ENCODE measurements at regions not wholly inside any gene's neighbourhood (a gene's known extent, or its start where the extent isn't known, plus 50 kb on each side); places are given as distances from the start of the nearest gene placed in this dataset.

DNA sequence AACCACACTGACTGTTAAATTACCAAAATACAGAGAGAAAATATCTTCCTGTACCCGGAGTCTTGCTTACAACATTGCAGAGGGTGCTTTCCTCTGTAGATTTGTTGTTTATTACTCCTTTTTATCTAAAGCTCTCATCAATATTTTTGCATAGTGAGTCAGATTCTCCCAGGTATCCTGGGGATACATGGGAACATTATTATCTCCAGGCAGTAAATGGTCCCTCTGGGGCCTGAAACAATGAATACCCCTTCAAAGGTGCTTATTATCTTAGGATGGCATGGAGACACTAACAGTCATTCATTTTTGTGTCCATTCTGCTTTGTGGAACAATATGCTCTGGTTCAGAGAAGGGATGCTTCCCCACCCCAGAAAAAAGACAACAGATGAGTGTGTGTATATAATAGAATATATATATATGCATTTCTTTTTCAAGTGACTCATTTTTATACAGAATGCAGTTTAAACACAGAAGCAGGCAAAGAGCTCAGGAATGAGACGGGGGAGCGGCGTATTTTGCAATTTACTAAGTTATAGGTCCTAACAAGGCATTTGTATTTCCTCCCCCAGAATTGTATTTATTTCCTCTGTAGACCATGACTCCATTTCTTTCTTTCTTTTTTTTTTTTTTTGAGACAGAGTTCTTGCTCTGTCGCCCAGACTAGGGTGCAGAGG is 424.8 kb upstream of the ZEB2 start:
- Histone ChIP-seq H3K27me3 (no peaks in the 10 kb centered on the region), H3K27ac (no peak overlapping the region), H3K4me1 (peaks cover 0 to 22% (median 0%) of the 10 kb centered on the region in 4 donors), H3K36me3 (no peaks in the 10 kb centered on the region), H3K9me3 (no peaks in the 10 kb centered on the region), H3K4me3 (no peak overlapping the region)
- DNase-seq, result no peak
- TF ChIP-seq, protein P1, sequence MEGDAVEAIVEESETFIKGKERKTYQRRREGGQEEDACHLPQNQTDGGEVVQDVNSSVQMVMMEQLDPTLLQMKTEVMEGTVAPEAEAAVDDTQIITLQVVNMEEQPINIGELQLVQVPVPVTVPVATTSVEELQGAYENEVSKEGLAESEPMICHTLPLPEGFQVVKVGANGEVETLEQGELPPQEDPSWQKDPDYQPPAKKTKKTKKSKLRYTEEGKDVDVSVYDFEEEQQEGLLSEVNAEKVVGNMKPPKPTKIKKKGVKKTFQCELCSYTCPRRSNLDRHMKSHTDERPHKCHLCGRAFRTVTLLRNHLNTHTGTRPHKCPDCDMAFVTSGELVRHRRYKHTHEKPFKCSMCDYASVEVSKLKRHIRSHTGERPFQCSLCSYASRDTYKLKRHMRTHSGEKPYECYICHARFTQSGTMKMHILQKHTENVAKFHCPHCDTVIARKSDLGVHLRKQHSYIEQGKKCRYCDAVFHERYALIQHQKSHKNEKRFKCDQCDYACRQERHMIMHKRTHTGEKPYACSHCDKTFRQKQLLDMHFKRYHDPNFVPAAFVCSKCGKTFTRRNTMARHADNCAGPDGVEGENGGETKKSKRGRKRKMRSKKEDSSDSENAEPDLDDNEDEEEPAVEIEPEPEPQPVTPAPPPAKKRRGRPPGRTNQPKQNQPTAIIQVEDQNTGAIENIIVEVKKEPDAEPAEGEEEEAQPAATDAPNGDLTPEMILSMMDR (IDR thresholded peaks at IDR 0.05), result no peak
- TF ChIP-seq POLR2A (IDR thresholded peaks at IDR 0.05), result no peak

- no peak for TF ChIP-seq POLR2A (IDR thresholded peaks at IDR 0.05)
- TF ChIP-seq, protein P1 (IDR thresholded peaks at IDR 0.05), result no peak
- peaks cover 0 to 22% (median 0%) of the 10 kb centered on the region in 4 donors for H3K4me1 ChIP-seq
- DNase-seq, result no peak
These were observed 424.1 kb upstream of the ZEB2 start for GRCh38 chr2:144943986-144944385.

DNA sequence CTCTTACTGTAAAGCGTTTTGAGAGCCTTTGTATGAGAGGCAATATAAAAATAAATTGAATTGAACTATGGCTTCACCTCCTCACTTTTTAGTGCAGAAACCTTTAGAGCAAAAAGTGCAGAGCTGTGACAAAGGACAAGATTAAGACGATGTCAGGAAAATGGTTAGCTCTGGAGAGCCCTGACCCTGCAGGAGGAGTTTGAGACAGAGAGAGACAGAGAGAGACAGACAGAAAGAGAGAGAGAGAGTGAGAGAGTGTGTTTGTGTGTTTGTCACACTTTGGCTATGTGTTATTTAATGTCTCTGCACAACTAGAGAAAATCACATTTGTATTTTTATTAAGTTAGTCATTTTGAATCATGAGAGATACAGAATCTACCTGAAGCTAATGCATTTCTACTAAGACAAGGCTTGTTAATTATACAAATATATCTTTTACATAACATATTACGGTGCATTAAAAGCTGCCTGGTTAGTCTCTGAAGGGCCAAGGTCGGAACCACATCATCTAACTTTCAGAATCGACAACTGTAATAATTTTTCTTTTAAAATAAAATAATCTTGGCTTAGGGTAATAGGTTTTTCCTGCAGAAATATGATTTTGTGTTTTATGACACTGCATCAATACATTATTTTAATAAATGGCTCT is 423.5 kb upstream of the ZEB2 start:
- no peak overlapping the region for H3K4me3 ChIP-seq
- H3K27ac ChIP-seq, result no peak overlapping the region

More at GRCh38 chr2:144943986-144944385, 424.1 kb upstream of the ZEB2 start:
- H3K9me3 ChIP-seq, result no peaks in the 10 kb centered on the region
- no peak overlapping the region for H3K27ac ChIP-seq
- H3K27me3 ChIP-seq, result no peaks in the 10 kb centered on the region
- H3K36me3 ChIP-seq, result no peaks in the 10 kb centered on the region
- H3K4me3 ChIP-seq, result no peak overlapping the region

GRCh38 chr2:144942516-144943256 is 422.8 kb upstream of the ZEB2 start:
- Histone ChIP-seq H3K27me3 (no peaks in the 10 kb centered on the region), H3K27ac (peak overlapping the region in 1 of 4 donors; percentile 33), H3K4me3 (no peak overlapping the region), H3K9me3 (no peaks in the 10 kb centered on the region), H3K36me3 (no peaks in the 10 kb centered on the region), H3K4me1 (peaks cover 0 to 15% (median 0%) of the 10 kb centered on the region in 4 donors)
- peak in 2 of 3 donors; percentile 61 to 83 for DNase-seq
- TF ChIP-seq POLR2A (IDR thresholded peaks at IDR 0.05), result no peak
- TF ChIP-seq, protein P1 (IDR thresholded peaks at IDR 0.05), result no peak

More for the DNA sequence above, 423.5 kb upstream of the ZEB2 start:
- Histone ChIP-seq H3K36me3 (no peaks in the 10 kb centered on the region), H3K9me3 (no peaks in the 10 kb centered on the region), H3K4me1 (peaks cover 0 to 21% (median 0%) of the 10 kb centered on the region in 4 donors), H3K27me3 (no peaks in the 10 kb centered on the region)
- no peak for TF ChIP-seq POLR2A (IDR thresholded peaks at IDR 0.05)
- TF ChIP-seq, protein P1 (IDR thresholded peaks at IDR 0.05), result no peak
- DNase-seq, result no peak

DNA sequence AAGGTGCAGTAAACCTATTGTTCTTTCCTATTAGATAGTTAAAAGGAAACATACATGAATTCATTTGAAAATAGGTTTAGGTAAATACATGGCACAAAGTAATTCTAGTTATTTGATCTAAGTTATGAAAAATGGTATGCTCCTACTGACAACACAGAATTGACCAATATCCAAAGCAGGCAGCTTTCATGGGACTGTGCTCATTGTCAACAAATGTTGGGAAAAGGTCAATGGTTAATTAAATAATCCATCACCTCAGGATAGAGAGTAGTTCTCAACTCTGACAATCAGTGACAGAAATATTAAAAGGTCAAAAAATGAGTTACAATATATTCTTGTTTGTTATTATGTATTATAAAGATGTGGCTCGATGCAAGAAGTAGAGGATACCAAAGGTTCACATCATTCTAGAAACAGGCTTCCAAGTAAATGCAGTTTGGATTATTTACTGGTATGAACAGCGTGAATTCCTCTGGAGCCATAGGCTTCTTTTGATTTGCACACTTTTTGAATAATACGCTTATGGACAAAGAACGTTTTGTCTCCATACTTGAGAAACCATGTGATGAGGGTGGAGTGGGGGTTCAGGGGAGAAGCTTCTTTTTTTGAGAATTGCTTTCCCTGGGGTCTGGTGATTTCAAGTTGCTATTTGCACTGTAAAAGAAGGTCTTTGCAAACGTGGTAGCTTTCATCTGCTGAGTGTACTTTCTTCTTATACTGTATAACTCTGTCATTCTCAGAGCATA is 422.0 kb upstream of the ZEB2 start:
- peaks cover 0 to 14% (median 0%) of the 10 kb centered on the region in 4 donors for H3K4me1 ChIP-seq
- no peaks in the 10 kb centered on the region for H3K36me3 ChIP-seq
- H3K27me3 ChIP-seq, result no peaks in the 10 kb centered on the region
- H3K4me3 ChIP-seq, result no peak overlapping the region
- TF ChIP-seq, protein P1 (IDR thresholded peaks at IDR 0.05), result no peak
- no peak for TF ChIP-seq POLR2A (IDR thresholded peaks at IDR 0.05)
- no peak overlapping the region for H3K27ac ChIP-seq
- DNase-seq, result no peak
- no peaks in the 10 kb centered on the region for H3K9me3 ChIP-seq

Data from Peyer's patch (tissue), 4 donors.